ENCODE measurements at regions not wholly inside any gene's neighbourhood (a gene's known extent, or its start where the extent isn't known, plus 50 kb on each side); places are given as distances from the start of the nearest gene placed in this dataset.
"Not testable (repeated sequence)": the region's sequence is repeated elsewhere in the genome, so short reads cannot be mapped to it uniquely, and the experiment has no call there.

DNA sequence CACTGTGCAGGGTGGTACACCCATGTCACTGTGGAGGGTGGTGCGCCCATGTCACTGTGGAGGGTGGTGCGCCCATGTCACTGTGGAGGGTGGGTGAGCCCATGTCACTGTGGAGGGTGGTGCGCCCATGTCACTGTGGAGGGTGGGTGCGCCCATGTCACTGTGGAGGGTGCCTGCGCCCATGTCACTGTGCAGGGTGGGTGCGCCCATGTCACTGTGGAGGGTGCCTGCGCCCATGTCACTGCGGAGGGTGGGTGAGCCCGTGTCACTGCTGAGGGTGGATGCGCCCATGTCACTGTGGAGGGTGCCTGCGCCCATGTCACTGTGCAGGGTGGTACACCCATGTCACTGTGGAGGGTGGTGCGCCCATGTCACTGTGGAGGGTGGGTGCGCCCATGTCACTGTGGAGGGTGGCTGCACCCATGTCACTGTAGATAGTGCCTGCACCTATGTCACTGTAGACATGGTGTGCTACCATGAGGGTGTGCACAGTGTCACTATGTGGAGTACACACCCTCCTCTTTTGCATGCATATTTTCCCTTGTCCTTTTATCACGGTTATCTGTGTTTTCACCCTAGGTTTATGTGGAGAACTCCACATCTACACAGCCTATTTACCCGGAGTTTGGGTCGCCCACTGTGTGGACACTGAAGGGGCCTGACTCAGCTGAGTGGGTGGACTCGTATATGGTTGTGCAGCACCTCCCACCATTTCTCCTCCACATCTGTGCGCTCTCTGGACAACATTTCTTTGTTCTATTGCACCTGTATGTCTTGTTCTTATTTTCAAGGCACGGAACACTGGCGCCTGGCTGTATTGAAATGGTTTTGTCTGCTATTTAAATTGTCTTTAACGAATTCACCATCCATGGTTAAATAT is 222.4 kb downstream of the ERMARD start:
- H3K4me3 ChIP-seq (ENCODE audit: insufficient read depth in 1 of 2, low read depth in 1 of 2, low read length in 2 of 2); H2BK15ac ChIP-seq (ENCODE audit: low read depth, poor library complexity, severe bottlenecking); H3K9ac ChIP-seq (ENCODE audit: low read length); H2AK5ac ChIP-seq (ENCODE audit: low read length, severe bottlenecking); H3K9me3 ChIP-seq (ENCODE audit: control insufficient read depth, low read length); H2BK5ac ChIP-seq (ENCODE audit: low read depth, low read length, poor library complexity, severe bottlenecking); H3K4me2 ChIP-seq (ENCODE audit: low read length, poor library complexity, severe bottlenecking); H3K4me1 ChIP-seq (ENCODE audit: control insufficient read depth, insufficient read depth, low read depth, low read length); H4K8ac ChIP-seq (ENCODE audit: low read length); H3K4ac ChIP-seq (ENCODE audit: low read depth in 1 of 2, low read length in 2 of 2); H3K14ac ChIP-seq (ENCODE audit: low read length in 2 of 2); H3K36me3 ChIP-seq (ENCODE audit: control insufficient read depth in 1 of 2, insufficient read depth in 2 of 2, low read depth in 1 of 2, low read length in 2 of 2); H3K79me1 ChIP-seq (replicated peaks; ENCODE audit: low read length, poor library complexity, severe bottlenecking); H3K23ac ChIP-seq (ENCODE audit: low read length in 2 of 2); H2BK120ac ChIP-seq (ENCODE audit: low read depth, low read length); H3K18ac ChIP-seq (ENCODE audit: low read depth in 1 of 2, low read length in 2 of 2); H2BK12ac ChIP-seq (ENCODE audit: low read length in 2 of 2); DNase-seq; H3K27ac ChIP-seq (ENCODE audit: low read length, poor library complexity, severe bottlenecking); H4K91ac ChIP-seq (ENCODE audit: low read length); H2AFZ ChIP-seq (ENCODE audit: low read depth, low read length): not testable (repeated sequence)
- peaks cover 0 to 28% of the 10 kb centered on the region in 2 experiments for H3K27me3 ChIP-seq (ENCODE audit: control insufficient read depth in 1 of 2, insufficient read depth in 1 of 2, low read length in 2 of 2)
- WGBS: 90% methylated on average over 20 of the region's 21 CpGs

DNA sequence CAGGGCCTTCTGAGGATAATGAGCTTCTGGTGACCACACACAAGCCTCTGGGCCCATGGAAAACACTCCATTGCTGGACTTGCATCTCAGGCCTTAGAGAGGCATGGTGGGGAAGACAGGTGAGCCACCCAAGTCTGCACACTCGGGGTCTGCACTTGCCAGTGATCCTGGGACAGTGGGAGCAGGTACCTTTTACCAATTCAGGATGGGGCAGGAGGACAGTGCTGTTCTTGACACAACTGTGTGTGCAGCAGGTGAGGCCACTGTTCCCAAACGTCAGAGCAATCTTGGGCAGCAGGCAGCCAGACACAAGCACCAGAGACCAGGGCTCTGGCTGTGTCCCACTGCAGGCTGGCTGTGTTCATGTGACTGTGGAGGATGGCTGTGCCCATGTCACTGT is 221.3 kb downstream of the ERMARD start:
- no peak overlapping the region for H3K23ac ChIP-seq (ENCODE audit: low read length in 2 of 2)
- H2AFZ ChIP-seq (ENCODE audit: low read depth, low read length): no peak overlapping the region
- peaks cover 0 to 35% of the 10 kb centered on the region in 2 experiments for H3K27me3 ChIP-seq (ENCODE audit: control insufficient read depth in 1 of 2, insufficient read depth in 1 of 2, low read length in 2 of 2)
- H3K4me3 ChIP-seq (ENCODE audit: insufficient read depth in 1 of 2, low read depth in 1 of 2, low read length in 2 of 2): no peak overlapping the region
- no peak overlapping the region for H4K91ac ChIP-seq (ENCODE audit: low read length)
- no peaks in the 10 kb centered on the region for H3K36me3 ChIP-seq (ENCODE audit: control insufficient read depth in 1 of 2, insufficient read depth in 2 of 2, low read depth in 1 of 2, low read length in 2 of 2)
- no peak overlapping the region for H2BK15ac ChIP-seq (ENCODE audit: low read depth, poor library complexity, severe bottlenecking)
- no peaks in the 10 kb centered on the region for H3K9me3 ChIP-seq (ENCODE audit: control insufficient read depth, low read length)
- H4K8ac ChIP-seq (ENCODE audit: low read length): no peak overlapping the region
- 73% methylated on average over 2 of the region's 2 CpGs for WGBS
- no peak overlapping the region for H3K4me2 ChIP-seq (ENCODE audit: low read length, poor library complexity, severe bottlenecking)
- no peak overlapping the region for H2AK5ac ChIP-seq (ENCODE audit: low read length, severe bottlenecking)
- H3K4ac ChIP-seq (ENCODE audit: low read depth in 1 of 2, low read length in 2 of 2): no peak overlapping the region
- DNase-seq: no peak
- no peak overlapping the region for H2BK12ac ChIP-seq (ENCODE audit: low read length in 2 of 2)
- H3K9ac ChIP-seq (ENCODE audit: low read length): no peak overlapping the region
- no peak overlapping the region for H2BK5ac ChIP-seq (ENCODE audit: low read depth, low read length, poor library complexity, severe bottlenecking)
- H2BK120ac ChIP-seq (ENCODE audit: low read depth, low read length): no peak overlapping the region
- H3K27ac ChIP-seq (ENCODE audit: low read length, poor library complexity, severe bottlenecking): no peak overlapping the region
- H3K79me1 ChIP-seq (replicated peaks; ENCODE audit: low read length, poor library complexity, severe bottlenecking): no peaks in the 10 kb centered on the region
- no peaks in the 10 kb centered on the region for H3K4me1 ChIP-seq (ENCODE audit: control insufficient read depth, insufficient read depth, low read depth, low read length)
- H3K14ac ChIP-seq (ENCODE audit: low read length in 2 of 2): no peak overlapping the region
- no peak overlapping the region for H3K18ac ChIP-seq (ENCODE audit: low read depth in 1 of 2, low read length in 2 of 2)

DNA sequence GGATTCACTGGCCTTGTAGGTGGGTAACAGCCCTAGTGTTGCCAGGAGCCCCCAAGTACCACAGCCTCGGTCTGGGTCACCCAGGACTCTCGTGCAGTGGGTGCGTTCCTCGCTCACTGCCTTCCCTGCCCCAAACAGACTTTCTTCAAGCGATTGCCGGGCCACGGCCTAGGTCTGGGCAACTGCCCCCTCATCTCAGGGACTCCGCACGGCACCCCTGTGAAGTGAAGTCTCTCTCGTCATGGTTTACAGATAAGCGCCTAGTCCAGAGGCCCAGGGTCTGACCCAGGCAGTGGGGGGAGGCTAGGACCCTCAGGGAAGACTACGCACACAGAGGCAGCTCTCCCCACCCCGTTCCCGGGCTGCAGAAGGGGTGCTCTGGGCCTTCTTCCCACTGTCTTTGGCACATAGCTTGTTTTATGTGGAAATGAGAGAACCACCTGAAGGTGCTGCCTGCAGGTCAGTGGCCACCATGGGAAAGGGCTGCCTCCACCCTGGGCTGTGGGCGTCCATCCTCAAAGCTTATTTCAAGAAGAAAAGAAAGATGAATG is 220.8 kb downstream of the ERMARD start:
- H2BK12ac ChIP-seq (ENCODE audit: low read length in 2 of 2): no peak overlapping the region
- no peaks in the 10 kb centered on the region for H3K4me1 ChIP-seq (ENCODE audit: control insufficient read depth, insufficient read depth, low read depth, low read length)
- H3K23ac ChIP-seq (ENCODE audit: low read length in 2 of 2): no peak overlapping the region
- no peak overlapping the region for H3K14ac ChIP-seq (ENCODE audit: low read length in 2 of 2)
- H3K27me3 ChIP-seq (ENCODE audit: control insufficient read depth in 1 of 2, insufficient read depth in 1 of 2, low read length in 2 of 2): peaks cover 0 to 35% of the 10 kb centered on the region in 2 experiments
- H3K4me3 ChIP-seq (ENCODE audit: insufficient read depth in 1 of 2, low read depth in 1 of 2, low read length in 2 of 2): no peak overlapping the region
- H3K4me2 ChIP-seq (ENCODE audit: low read length, poor library complexity, severe bottlenecking): no peak overlapping the region
- H4K8ac ChIP-seq (ENCODE audit: low read length): no peak overlapping the region
- no peak overlapping the region for H2AFZ ChIP-seq (ENCODE audit: low read depth, low read length)
- no peak overlapping the region for H2BK15ac ChIP-seq (ENCODE audit: low read depth, poor library complexity, severe bottlenecking)
- no peak overlapping the region for H2BK120ac ChIP-seq (ENCODE audit: low read depth, low read length)
- no peaks in the 10 kb centered on the region for H3K79me1 ChIP-seq (replicated peaks; ENCODE audit: low read length, poor library complexity, severe bottlenecking)
- no peaks in the 10 kb centered on the region for H3K36me3 ChIP-seq (ENCODE audit: control insufficient read depth in 1 of 2, insufficient read depth in 2 of 2, low read depth in 1 of 2, low read length in 2 of 2)
- no peak overlapping the region for H3K27ac ChIP-seq (ENCODE audit: low read length, poor library complexity, severe bottlenecking)
- no peak overlapping the region for H2AK5ac ChIP-seq (ENCODE audit: low read length, severe bottlenecking)
- H3K9me3 ChIP-seq (ENCODE audit: control insufficient read depth, low read length): no peaks in the 10 kb centered on the region
- H4K91ac ChIP-seq (ENCODE audit: low read length): no peak overlapping the region
- no peak overlapping the region for H3K9ac ChIP-seq (ENCODE audit: low read length)
- no peak overlapping the region for H3K4ac ChIP-seq (ENCODE audit: low read depth in 1 of 2, low read length in 2 of 2)
- 87% methylated on average over 15 of the region's 15 CpGs for WGBS
- DNase-seq: no peak
- no peak overlapping the region for H2BK5ac ChIP-seq (ENCODE audit: low read depth, low read length, poor library complexity, severe bottlenecking)
- H3K18ac ChIP-seq (ENCODE audit: low read depth in 1 of 2, low read length in 2 of 2): no peak overlapping the region

- DNase-seq: no peak
- 87% methylated on average over 38 of the region's 38 CpGs for WGBS
These were observed 219.8 kb downstream of the ERMARD start for GRCh38 chr6:169971081-169971861.

More at GRCh38 chr6:169971081-169971861, 219.8 kb downstream of the ERMARD start:
- Histone ChIP-seq H3K27me3 (ENCODE audit: control insufficient read depth in 1 of 2, insufficient read depth in 1 of 2, low read length in 2 of 2) (peaks cover 0 to 33% of the 10 kb centered on the region in 2 experiments), H2BK5ac (ENCODE audit: low read depth, low read length, poor library complexity, severe bottlenecking) (no peak overlapping the region), H2BK15ac (ENCODE audit: low read depth, poor library complexity, severe bottlenecking) (no peak overlapping the region), H2BK120ac (ENCODE audit: low read depth, low read length) (no peak overlapping the region), H3K4ac (ENCODE audit: low read depth in 1 of 2, low read length in 2 of 2) (no peak overlapping the region), H3K27ac (ENCODE audit: low read length, poor library complexity, severe bottlenecking) (no peak overlapping the region), H3K36me3 (ENCODE audit: control insufficient read depth in 1 of 2, insufficient read depth in 2 of 2, low read depth in 1 of 2, low read length in 2 of 2) (no peaks in the 10 kb centered on the region), H3K18ac (ENCODE audit: low read depth in 1 of 2, low read length in 2 of 2) (no peak overlapping the region), H3K79me1 (replicated peaks; ENCODE audit: low read length, poor library complexity, severe bottlenecking) (no peaks in the 10 kb centered on the region), H2AFZ (ENCODE audit: low read depth, low read length) (no peak overlapping the region), H4K91ac (ENCODE audit: low read length) (no peak overlapping the region), H2AK5ac (ENCODE audit: low read length, severe bottlenecking) (no peak overlapping the region), H3K4me1 (ENCODE audit: control insufficient read depth, insufficient read depth, low read depth, low read length) (no peaks in the 10 kb centered on the region), H3K23ac (ENCODE audit: low read length in 2 of 2) (no peak overlapping the region), H2BK12ac (ENCODE audit: low read length in 2 of 2) (no peak overlapping the region), H3K4me2 (ENCODE audit: low read length, poor library complexity, severe bottlenecking) (no peak overlapping the region), H3K4me3 (ENCODE audit: insufficient read depth in 1 of 2, low read depth in 1 of 2, low read length in 2 of 2) (no peak overlapping the region), H4K8ac (ENCODE audit: low read length) (no peak overlapping the region), H3K14ac (ENCODE audit: low read length in 2 of 2) (no peak overlapping the region), H3K9ac (ENCODE audit: low read length) (no peak overlapping the region), H3K9me3 (ENCODE audit: control insufficient read depth, low read length) (no peaks in the 10 kb centered on the region)

All from mesenchymal stem cell (in vitro differentiated cells and primary cell).